ENCODE measurements at regions not wholly inside any gene's neighbourhood (a gene's known extent, or its start where the extent isn't known, plus 50 kb on each side); places are given as distances from the start of the nearest gene placed in this dataset.
A peak's percentile ranks its signal among the peaks of the same experiment; 100 is the strongest.

DNA sequence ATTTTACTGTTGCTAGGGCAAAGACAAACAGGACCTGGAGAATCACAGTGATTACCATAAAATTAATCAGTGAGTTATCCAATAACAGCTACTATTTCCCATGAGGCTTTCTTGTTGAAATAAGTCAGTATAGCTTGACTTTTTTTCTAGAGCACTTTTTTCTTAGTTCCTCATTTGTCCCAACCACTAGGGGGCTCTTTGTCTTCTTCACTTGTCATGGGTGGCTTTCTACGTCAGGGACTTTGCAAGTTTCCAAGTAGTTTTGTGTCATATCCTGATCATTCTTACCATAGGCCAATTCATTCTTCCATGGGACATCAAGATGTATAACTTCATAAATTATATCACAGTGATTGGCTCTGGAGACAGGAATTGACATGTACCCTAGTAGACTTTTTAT, 1019.6 kb upstream of the PIK3C3 start:
- TF ChIP-seq TAF1 (IDR thresholded peaks at IDR 0.05; ENCODE audit: borderline replicate concordance, insufficient read depth, low read length) (no peak), SIN3A (IDR thresholded peaks at IDR 0.05; ENCODE audit: borderline replicate concordance, insufficient read depth, low read length) (no peak), POLR2AphosphoS5 (IDR thresholded peaks at IDR 0.05; ENCODE audit: low read depth, low read length) (no peak), FOXP2 (optimal IDR thresholded peaks at IDR 0.05; ENCODE audit: borderline replicate concordance, extremely low read depth, extremely low read length, insufficient read depth) (no peak)
- TF ChIP-seq, protein P1, sequence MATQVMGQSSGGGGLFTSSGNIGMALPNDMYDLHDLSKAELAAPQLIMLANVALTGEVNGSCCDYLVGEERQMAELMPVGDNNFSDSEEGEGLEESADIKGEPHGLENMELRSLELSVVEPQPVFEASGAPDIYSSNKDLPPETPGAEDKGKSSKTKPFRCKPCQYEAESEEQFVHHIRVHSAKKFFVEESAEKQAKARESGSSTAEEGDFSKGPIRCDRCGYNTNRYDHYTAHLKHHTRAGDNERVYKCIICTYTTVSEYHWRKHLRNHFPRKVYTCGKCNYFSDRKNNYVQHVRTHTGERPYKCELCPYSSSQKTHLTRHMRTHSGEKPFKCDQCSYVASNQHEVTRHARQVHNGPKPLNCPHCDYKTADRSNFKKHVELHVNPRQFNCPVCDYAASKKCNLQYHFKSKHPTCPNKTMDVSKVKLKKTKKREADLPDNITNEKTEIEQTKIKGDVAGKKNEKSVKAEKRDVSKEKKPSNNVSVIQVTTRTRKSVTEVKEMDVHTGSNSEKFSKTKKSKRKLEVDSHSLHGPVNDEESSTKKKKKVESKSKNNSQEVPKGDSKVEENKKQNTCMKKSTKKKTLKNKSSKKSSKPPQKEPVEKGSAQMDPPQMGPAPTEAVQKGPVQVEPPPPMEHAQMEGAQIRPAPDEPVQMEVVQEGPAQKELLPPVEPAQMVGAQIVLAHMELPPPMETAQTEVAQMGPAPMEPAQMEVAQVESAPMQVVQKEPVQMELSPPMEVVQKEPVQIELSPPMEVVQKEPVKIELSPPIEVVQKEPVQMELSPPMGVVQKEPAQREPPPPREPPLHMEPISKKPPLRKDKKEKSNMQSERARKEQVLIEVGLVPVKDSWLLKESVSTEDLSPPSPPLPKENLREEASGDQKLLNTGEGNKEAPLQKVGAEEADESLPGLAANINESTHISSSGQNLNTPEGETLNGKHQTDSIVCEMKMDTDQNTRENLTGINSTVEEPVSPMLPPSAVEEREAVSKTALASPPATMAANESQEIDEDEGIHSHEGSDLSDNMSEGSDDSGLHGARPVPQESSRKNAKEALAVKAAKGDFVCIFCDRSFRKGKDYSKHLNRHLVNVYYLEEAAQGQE (IDR thresholded peaks at IDR 0.05; ENCODE audit: insufficient read depth in 1 of 2, low read depth in 2 of 2, low read length in 2 of 2): no peak

DNA sequence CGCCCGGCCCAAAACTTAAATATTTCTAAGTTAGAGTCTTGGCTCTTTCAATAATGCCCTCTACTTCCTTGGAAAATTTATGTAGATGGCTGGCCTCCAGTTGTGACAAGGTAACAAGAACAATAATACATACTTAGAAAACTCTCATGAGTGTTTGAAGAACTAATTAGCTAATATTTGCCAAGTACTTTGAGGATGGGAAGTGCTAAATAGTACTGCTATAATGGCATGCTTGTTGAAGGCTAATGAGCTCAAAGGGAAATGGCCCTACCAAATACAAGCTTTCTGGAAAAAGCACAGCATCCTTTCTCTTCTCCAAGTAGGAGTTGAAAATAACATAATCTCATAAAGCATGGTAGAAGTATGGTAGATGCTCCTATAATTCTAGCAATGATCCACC, 1022.2 kb upstream of the PIK3C3 start:
- TF ChIP-seq SIN3A (IDR thresholded peaks at IDR 0.05; ENCODE audit: borderline replicate concordance, insufficient read depth, low read length): no peak
- TF ChIP-seq, protein P1 (IDR thresholded peaks at IDR 0.05; ENCODE audit: insufficient read depth in 1 of 2, low read depth in 2 of 2, low read length in 2 of 2): no peak
- no peak for TF ChIP-seq TAF1 (IDR thresholded peaks at IDR 0.05; ENCODE audit: borderline replicate concordance, insufficient read depth, low read length)
- TF ChIP-seq POLR2AphosphoS5 (IDR thresholded peaks at IDR 0.05; ENCODE audit: low read depth, low read length): no peak
- no peak for TF ChIP-seq FOXP2 (optimal IDR thresholded peaks at IDR 0.05; ENCODE audit: borderline replicate concordance, extremely low read depth, extremely low read length, insufficient read depth)

DNA sequence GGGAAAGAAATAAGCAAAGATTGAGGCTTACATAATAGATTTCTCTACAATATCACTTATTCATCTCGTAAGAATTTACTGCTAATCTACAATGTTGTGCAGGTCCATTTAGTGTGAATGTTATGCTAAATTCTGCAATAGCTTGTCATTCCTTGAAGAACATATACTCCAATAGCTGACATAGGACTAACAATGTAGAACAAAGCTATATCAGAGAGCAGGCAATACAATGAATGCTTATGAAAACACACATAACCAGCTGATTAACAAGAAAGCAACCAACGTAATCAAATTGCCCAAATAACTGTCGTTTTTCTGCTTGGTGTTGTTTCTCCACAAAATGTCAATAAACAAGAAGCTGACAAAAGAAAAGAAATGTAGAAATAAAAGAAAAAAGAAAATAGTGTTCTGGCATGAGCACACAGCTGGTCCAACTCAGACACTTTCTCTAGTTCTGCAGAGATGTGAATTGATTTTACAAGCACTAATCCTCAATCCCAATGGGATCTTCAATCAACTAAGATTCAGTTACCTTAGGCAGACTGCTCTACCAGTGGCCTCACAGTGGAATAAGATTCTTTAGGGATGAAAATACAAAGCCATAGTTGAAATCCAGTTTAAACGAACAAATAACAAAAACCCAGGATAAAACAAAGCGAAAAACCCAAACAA, 1024.7 kb upstream of the PIK3C3 start:
- no peak for TF ChIP-seq POLR2AphosphoS5 (IDR thresholded peaks at IDR 0.05; ENCODE audit: low read depth, low read length)
- no peak for TF ChIP-seq SIN3A (IDR thresholded peaks at IDR 0.05; ENCODE audit: borderline replicate concordance, insufficient read depth, low read length)

DNA sequence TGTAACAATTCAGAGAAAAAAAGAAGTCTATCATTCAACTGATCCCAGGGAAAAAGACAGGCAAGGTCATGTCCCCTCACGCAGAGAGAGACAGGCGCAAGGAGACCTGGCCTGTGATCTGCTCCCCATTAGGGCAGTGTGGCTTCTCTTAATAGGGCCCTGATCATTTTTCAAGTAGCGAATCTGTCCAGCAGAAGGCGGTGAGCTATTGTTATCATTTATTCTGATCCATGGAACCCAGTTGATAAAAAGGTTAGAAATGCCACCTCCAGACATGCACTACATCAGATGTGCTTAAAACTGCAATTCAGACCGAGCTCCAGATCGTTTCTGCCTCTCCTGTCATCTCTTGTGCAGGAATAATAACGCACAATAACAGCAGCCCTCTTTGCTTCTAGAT, 1025.6 kb upstream of the PIK3C3 start:
- TF ChIP-seq TAF1 (IDR thresholded peaks at IDR 0.05; ENCODE audit: borderline replicate concordance, insufficient read depth, low read length) (no peak), SIN3A (IDR thresholded peaks at IDR 0.05; ENCODE audit: borderline replicate concordance, insufficient read depth, low read length) (no peak), POLR2AphosphoS5 (IDR thresholded peaks at IDR 0.05; ENCODE audit: low read depth, low read length) (no peak), FOXP2 (optimal IDR thresholded peaks at IDR 0.05; ENCODE audit: borderline replicate concordance, extremely low read depth, extremely low read length, insufficient read depth) (no peak)
- TF ChIP-seq, protein P1 (IDR thresholded peaks at IDR 0.05; ENCODE audit: insufficient read depth in 1 of 2, low read depth in 2 of 2, low read length in 2 of 2): no peak

DNA sequence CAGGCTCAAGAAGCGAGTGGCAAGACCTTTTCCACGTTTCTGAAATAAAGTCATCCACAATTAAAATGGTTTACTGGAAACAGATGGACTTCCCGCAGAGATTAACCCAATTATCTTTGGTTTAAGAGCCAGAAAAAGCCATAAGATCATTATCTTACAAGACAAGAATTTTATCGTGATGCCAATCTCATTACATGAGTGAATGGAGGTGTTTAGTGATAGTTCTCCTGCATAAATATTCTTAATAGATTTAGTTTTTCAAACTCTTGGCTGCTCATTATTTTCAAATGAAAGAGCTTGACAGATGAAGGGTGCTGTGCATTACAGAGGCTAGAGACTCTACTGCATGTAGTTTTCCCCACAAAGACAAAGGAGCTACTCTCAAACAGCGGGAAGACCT, 1028.4 kb upstream of the PIK3C3 start:
- TF ChIP-seq SIN3A (IDR thresholded peaks at IDR 0.05; ENCODE audit: borderline replicate concordance, insufficient read depth, low read length): 0 out of 2 replicates have a peak, but pooled peaks have one; percentile 18
- TF ChIP-seq POLR2AphosphoS5 (IDR thresholded peaks at IDR 0.05; ENCODE audit: low read depth, low read length): peak; percentile 51; the same call in 1 of the 2 replicates
- TF ChIP-seq, protein P1 (IDR thresholded peaks at IDR 0.05; ENCODE audit: insufficient read depth in 1 of 2, low read depth in 2 of 2, low read length in 2 of 2): no peak
- TF ChIP-seq TAF1 (IDR thresholded peaks at IDR 0.05; ENCODE audit: borderline replicate concordance, insufficient read depth, low read length): peak; percentile 54; the same call in 1 of the 2 replicates

All from PFSK-1 (cell line).